NCI-H1105 treated with DMSO at 0.1 percent for 48 hours (cell line): ENCODE measurements at regions not wholly inside any gene's neighbourhood (a gene's known extent, or its start where the extent isn't known, plus 50 kb on each side); places are given as distances from the start of the nearest gene placed in this dataset.

Experiments used
- DNase-seq: peaks from one replicate; lab custom pipeline; 2025; lab: John Stamatoyannopoulos, UW

DNA sequence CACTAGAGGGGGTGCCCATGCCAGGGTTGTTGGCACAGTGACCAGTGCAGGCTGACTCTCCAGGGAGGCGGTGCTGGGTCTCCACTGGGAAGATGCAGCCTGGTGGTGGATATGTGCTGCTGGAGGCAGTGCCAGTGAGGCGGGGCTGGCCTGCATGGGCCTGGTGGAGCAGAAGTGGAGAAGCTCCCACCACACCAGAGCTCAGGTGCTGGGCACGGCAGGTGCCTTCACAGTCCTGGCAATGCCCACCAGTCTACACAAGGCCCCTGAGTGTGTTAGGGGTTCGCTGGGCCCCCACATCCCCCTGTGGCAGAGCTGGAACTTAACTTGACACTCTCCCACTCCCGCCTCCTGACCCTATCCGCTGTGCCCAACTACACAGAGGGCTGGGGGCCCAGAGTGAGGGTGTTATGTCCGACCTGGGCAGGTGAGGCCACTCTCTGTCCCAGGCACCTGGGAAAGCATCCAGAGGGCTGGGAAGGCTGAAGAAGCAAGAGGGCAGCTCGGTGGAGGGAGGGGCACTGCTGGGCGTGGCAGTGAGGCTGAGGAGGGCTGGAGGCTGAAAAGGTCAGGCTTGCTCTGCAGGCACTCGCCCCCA, 102.4 kb upstream of the B3GAT1 start:
- no peak for DNase-seq

DNA sequence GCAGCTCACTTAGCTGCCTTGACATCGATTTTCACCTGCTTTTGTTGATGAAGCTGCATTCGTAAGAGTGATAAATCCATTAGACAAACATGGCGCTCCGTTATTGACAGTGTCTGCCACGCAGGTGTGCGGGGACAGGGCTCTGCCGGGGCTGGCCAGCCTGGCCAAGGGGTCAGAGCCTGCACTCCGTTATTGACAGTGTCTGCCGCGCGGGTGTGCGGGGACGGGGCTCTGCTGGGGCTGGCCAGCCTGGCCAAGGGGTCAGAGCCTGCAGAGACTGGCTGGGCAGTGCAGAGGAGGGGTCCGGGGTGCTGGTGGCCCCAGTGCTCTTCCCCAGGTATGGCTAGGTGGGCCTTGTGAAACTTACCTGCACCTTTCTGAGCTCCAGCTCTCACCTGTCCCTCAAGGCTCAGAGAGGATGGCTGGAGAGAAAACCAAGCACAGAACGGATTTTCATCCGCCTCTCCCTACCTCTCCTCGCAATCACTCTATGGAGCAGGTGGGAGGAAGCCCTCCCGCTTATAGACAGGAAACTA, 101.6 kb upstream of the B3GAT1 start:
- no peak for DNase-seq

DNA sequence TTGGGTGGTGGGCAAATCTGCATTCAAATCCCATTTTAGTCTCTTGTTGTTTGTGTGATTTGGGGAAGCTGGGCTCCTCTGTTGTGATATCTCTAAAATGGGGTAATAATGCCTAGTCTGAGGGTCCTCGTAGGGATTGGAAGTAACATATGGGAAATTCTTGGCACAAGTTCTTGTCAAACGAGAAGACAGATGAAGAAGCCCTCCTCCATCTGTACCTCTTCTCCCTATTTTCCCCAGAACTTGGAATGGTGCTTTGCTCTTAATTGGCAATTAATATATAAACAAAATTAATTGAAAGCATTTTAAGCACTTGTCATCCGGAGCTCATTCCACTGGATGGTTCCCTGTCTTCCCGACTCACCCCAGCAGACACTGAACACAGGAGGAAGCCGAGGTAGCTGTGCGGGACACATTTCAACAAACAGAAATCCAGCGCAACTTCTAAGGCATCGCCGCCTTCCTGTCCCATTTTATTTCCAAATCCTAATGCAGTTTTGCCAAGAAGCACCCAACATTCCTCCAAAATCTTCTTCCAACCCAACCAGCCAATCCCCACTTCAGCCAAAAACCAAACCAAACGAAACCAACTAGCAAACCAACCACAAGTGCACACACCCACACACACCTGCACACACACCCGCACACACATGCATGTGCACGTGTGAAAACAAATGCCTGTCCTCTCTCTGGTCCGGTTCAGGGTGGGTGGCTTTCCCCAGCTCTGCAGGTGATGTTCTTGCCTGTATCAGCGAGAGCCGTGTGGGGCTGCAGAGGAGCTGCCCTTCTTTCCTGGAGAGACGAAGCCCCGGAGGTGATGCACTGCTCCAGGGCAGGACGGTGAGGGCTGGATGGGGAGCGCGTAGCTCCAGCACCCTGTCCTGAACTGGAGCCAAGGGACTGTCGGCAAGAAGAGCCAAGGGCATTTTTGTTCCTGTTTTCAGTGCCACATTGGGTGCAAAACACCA, 100.8 kb upstream of the B3GAT1 start:
- DNase-seq: no peak

DNA sequence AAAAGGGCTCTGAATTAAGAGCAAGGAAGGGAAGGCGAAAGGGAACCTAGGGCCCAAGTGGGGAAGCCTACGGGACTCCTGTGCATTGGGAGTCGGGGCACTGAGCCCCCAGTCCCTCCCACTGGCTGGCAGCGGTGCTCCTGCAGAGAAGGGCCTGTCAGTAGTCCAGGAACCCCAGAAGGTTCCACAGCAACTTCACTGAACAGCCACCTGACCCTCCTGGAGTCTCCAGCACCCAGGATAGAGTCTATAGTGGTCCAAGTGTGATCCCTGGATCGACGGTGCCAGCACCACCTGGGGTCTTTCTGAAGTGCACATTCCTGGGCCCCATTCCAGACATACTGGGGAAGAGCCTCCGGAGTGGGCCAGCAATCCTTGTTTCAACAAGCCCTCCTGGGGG, 100.0 kb upstream of the B3GAT1 start:
- DNase-seq: no peak

DNA sequence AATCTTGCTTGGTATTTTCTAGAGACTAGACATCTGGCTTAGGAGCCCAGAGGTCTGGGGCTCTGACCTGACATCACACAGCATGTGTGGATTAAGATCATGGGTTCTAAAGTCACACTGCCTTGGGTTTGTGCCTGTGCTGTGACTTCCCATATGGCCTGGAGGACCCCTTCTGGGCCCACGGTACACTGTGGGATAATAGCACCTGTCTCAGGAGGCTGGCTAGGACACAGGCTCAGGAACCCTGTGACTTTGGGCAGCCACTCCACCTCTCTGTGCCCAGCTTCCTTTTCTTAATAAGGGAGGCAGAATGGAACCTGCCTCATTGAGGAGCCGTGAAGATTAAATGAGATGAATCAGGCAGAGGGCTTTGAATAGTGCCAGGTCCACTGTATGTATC, 99.2 kb upstream of the B3GAT1 start:
- DNase-seq: no peak

DNA sequence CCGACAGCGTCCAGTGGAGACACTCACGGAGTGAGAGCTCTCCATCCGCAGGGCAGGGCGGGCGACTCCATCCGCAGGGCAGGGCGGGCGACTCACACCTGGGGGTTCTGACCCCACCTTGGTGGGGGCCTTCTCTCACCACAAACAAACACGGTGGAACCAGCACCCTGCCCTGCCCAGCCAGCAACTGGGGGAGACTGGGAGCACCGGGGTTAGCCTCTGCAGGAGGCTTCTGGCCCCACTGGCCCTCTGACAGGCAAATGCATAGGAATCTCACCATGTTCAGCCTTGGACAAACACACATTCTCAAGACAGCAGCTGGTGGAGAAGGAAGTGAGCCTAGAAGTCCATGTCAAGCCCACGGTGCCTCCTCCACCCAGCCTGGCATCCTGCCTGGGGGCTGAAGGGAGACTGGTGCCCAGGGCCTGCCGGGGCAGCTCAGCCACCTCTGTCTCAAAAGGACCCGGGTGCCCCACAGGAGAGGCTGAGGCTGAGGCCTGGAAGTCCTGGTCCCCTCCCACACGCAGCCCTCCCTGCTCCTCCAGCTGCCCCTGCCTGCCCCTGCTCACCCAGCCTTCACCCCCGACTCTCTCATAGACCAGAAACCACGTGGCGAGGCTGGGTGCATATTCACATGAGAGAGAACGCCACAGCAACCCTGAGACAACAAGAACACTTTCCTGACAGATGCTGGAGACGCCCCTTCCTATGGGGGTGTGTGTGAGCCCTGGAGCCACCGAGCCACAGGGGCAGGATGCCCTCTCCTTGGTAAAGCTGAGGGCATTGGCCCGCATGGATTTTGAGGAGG, 98.4 kb upstream of the B3GAT1 start:
- DNase-seq: no peak

DNA sequence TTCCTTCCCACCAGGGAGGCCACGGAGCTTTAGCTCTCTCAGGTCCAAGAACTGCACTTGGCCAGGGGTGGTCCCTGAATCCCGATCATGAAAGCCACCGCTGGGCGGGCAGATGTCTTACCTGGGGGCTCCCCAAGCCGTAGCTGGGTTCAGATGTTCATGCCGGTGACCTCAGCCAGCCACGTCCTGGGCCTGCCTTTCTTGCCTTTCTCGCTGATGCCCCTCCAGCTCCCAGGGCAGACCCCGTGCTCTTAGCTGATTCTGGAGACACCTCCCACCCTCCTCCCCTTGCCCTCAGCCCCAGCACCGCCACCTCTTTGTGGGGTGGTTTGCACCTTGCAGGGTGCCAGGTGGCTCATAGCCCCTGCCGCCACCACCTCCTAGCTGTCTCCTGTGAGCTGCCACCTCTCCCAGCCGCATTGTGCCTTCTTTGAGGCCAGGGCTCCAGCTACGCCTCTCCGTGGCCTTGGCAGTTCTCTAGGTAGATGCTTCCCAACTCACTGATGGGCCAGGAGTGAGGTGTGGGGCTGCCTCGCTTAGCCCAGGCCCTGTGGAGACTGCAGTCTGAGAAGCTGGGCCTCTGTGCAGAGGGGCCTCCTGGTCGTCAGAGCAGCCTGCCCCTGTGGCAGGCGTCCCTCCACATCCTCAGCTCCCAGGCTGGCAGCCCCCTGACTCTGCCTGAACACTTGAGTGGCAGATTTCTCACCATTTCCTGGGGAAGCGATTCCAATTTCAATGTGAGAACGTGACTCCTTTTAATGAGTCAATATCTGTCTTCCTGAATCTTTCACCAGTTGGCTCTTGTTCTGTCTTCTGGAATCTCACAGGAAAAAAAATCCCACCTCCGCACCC, 97.6 kb upstream of the B3GAT1 start:
- no peak for DNase-seq

DNA sequence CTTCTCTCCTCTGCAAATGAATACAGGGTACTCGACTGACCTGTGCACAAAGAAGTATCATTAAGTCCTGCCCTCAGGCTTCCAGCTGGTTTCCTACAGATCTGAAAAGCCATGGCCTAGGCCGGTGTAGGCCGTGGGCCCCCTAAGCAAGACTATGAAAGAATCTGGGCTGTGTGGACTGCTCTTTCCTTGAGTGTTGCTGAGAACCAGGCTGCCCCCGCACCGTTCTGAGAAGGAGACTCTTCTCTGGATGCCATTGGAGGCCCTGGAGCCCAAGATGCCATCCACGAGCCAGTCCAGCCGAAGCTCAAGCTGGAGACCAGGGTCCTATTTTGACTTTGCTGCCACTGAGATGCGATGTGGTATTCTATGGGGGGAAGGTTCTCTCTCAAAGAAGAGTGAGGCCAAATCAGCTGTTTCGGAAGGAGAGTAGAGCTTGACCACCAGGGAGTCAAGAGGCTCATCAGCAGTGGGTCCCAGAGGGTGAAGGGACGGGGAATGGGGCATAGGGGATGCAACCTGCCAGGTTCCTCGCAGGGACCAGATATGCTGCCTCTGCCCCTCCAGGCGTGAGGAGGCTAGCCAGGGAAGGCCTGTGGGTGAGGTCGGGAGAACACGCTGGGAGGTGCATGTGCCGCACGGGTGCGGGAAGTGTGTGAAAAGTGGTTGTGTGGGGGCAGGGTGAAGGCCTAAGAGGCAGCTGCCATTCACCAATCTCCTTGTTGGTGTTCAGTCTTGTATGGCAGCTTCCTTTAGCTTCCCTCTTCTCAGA, 96.4 kb upstream of the B3GAT1 start:
- DNase-seq: no peak

DNA sequence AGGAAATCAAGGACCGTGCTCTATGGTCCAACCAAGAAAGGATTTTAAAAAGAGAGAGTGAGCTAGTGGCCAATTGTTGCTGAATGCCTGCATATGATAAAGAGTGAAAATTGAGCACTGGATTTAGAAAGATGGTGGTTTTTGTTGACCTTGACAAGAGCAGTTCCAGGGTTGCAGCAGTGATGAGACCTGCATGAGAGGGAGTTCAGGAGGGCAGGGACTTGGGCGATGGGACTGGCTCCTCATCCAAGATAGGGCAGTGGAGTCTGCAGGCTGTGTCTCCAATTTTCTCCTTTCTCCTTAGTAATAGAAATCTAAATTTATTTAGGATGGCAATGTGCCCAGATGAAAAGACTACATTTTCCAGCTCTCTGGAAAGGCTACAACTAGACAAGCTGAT, 94.0 kb upstream of the B3GAT1 start:
- no peak for DNase-seq

DNA sequence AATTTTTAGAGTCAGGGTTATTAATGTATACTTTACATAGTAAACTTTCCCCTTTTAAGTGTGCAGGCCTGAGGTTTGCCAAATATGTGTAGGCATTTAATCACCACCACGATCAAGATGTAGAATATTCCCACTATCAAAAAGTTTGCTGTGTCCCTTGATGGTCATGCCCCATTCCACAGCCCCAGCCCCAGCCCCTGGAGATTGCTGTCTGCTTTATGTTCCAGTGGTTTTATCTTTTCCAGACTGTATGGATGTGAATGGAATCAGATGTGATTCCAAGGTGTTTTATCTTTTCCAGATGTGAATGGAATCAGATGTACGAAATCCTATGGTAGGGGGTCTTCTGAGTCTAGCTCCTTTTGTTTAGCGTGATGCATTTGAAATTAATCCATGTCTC, 93.1 kb upstream of the B3GAT1 start:
- DNase-seq: no peak

DNA sequence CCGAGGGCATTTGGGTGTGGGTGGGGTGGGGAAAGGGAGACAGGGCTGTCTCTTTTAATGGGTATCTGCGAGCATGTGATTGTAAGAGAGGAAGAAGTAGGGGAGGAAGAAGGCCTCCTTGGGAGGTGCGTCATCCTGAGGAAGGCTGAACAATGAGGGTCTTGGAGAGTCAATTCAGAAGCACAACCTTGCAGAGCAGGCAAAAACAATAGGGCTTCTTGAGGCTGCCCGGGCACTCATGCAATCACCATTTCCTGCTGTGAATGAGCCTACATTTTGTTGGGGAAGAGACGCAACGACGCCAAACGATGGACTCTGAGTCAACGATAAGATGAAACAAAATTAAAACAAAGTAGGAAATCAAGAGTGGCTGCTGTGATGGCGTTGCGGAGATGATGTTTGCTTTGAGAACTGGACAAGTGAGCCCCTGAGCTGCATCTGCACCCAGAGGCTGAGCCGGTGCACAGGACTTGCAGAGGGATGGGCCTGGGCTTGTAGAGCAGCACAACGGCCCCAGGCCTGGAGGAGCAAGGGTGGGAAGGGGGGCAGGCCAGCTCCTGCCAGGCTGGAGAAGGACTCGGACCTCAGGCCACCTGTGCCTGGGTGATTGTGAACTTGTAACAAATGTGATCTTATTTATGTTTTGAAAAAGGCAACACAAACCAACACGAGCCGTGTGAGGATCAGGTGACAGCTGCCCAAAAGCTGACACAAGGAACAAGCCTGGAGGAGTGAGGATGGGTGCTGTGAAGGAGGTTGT, 92.3 kb upstream of the B3GAT1 start:
- no peak for DNase-seq

DNA sequence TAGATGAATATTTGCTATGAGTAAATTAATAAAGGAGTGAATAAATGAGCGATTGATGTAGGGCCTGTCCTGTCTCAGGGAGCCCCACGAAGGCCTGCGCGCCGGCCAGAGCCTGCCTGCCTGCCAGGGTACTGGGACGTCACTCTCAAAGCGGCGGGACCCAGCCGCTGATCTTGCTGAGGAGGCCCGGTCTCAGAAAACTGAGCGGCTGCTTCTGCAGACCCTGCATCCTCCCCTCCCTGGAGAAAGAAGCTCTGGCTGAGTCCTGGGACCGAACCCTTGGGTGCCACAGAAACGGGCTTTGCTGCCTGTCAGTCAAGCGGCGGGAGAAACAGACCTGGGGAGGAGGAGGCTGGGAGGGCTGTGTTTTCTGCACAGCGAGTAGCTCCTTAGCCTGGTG, 91.6 kb upstream of the B3GAT1 start:
- no peak for DNase-seq

DNA sequence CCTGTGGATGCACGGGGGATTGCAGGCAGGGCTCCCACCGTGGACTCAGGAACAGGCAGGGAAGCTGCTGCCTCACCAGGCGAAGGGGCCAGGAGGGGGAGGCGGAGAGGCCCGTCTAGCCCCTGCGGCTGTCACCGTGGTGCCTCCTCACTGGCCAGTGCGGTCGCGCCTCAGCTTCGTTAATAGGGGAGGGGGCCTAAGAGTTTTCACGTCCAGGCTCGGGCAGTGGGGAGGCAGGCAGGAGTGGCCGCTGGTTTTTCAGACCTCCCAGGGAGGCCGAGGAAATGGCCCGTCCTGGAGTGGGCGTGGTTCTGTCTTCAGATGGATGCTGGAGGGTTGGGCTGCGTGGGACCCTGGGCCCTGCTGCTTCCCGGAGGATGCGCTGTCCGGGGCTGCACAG, 91.1 kb upstream of the B3GAT1 start:
- DNase-seq: no peak

DNA sequence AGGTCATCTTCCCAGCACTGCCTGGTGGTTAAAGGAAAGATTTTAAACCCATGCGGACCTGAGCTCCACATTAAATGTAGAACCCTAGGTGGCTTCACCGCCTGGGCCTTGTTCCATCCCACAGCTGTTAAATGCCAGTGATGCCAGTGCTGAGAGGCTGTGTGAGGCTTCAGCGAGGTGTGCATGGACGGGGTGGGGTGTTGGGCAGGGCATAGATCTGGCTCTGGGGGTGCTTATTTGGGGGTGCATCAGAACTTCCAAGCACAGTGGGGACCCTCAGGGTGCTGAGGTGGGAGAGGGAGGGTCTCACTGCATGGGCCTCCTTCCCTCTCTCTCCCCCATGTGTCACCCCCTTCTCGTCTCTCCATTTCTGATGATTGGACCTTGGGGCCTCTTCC, 90.1 kb upstream of the B3GAT1 start:
- DNase-seq: no peak

DNA sequence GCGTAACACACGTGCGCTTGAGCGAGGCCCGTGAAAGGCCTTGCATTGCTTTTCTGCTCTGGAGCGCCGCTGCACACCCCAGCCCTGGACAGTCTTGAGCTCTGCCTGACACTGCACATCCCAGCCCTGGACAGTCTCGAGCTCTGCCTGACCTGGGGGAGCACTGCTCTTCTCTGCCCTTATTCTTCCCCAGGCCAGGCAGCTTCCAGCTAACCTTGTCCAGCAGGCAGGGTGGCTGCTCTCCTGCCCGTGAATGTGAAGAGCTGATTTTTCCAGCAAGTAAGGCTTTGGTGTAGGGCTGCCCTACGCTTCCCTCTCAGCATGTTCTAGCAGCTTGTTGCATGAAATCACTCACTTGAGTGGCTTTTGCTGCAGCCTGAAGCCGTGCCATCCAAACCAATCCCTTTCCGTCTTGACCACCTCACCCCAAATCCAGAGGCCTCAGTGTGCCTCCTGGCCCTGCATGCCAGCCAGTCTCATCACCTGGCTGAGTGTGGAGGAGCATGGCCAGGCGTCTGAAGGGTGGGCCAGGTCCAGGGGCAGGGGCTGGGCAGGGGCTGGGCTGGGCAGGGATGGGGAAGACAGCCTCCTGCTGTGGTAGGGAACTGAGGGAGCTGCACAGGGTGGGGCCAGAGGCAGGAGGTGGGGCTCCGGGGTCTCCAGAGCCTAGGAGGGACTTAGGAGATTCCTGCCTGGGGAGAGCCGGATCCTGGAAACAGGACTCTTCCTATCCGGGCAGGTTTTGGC, 89.5 kb upstream of the B3GAT1 start:
- no peak for DNase-seq

DNA sequence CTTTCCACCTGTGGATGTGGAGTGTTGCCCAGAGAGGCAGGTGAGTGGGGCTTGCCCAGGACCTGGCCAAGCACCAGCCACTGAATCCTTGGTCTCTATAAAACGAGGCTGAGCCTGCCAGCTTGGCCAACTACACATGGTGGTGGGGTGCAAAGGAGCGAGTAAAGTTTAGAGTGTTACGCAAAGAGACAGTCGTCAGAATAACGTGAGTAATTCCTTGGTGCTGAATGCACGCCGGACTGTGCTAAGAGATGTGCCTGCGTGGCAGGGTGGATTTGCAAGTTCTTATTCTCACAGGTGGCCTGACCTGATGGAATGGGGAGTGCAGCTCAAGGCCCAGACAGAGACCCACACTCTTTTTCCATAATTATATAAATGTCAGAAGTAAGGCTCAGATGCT, 88.6 kb upstream of the B3GAT1 start:
- no peak for DNase-seq

DNA sequence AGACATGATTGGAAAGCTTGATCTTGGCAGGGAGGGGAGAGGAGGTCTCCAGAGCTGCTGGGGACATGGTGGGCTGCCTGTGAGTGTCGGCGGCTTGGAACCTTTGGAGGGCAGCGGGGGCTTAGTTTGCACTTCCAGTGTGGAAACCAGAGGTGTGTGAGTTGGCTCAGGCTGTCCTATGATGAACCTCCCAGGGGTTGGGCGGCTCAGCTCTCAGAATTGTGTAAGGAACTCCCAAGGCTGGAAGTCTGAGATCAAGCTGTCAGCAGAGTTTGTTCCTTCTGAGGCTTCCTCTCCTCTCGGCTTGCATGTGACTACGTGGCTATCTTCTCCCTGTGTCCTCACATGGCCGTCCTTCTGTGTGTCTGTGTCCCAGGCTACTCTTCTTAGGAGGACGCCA, 87.9 kb upstream of the B3GAT1 start:
- no peak for DNase-seq

DNA sequence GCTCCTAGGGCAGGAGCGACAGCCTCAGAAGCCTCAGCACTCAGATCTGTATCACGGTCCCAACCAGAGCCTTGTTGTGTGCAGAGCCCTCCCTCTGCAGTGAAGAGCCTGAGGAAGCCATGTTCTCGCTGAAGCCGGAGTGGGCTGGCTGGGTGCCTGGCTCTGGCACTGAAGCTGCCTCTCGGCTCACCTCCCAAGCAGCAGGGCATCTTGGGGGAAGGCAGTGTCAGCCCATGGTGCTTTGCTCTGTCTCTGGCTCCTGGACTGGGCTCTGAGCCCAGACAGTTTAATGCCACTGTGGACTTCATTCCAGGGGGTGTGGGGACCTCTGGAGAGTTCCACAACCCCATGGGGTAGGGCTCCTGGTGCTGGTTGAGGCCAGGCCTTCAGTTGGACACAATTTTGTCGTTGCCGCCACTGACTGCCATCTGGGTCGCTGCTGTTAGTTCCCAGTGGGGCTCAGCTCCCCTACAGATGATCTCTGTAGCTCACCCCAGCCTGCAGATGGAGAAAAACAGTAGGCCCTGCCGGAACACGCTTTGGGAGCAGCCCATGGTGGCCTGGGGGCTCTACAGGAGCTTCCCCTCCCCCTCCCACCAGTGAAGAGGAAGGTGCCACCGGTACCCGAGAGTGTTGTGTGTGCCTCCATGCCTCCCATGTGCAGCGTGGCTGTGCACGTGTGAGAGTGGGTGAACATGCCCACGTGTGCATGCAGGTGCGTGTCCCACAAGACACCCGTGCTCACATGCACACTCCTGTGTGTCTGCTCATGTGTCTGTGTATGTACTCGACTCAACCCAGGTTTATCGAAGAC, 86.5 kb upstream of the B3GAT1 start:
- no peak for DNase-seq
